ENCODE measurements at regions not wholly inside any gene's neighbourhood (a gene's known extent, or its start where the extent isn't known, plus 50 kb on each side); places are given as distances from the start of the nearest gene placed in this dataset.

DNA sequence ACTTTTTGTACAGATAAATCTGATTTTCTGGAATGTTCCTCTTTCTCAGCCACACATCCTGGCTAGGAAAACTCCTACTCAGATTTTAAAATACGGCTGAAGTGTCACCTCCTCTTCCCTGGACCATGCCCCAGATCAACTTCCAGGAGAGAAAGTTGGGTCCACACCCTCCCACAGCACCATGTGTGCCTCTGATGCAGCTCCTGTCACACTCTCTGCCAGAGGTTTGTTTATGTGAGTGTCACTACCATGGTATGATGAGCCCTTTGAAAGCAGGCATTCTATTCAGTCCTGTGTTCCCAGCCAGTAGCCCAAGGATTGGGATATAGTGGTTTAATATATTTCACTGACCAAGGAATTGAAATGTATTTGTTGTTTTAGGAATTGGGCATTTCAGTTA is 287.2 kb upstream of the ATP2B1 start:
- TF ChIP-seq, protein P1, sequence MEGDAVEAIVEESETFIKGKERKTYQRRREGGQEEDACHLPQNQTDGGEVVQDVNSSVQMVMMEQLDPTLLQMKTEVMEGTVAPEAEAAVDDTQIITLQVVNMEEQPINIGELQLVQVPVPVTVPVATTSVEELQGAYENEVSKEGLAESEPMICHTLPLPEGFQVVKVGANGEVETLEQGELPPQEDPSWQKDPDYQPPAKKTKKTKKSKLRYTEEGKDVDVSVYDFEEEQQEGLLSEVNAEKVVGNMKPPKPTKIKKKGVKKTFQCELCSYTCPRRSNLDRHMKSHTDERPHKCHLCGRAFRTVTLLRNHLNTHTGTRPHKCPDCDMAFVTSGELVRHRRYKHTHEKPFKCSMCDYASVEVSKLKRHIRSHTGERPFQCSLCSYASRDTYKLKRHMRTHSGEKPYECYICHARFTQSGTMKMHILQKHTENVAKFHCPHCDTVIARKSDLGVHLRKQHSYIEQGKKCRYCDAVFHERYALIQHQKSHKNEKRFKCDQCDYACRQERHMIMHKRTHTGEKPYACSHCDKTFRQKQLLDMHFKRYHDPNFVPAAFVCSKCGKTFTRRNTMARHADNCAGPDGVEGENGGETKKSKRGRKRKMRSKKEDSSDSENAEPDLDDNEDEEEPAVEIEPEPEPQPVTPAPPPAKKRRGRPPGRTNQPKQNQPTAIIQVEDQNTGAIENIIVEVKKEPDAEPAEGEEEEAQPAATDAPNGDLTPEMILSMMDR (conservative IDR thresholded peaks at IDR 0.05 in 1 of 2, IDR thresholded peaks at IDR 0.05 in 1 of 2; ENCODE audit: low read depth in 1 of 2, low read length in 2 of 2) = no peak
- no peak for TF ChIP-seq EZH2 (IDR thresholded peaks at IDR 0.05; ENCODE audit: low read length, missing control alignments)
